ENCODE measurements at regions not wholly inside any gene's neighbourhood (a gene's known extent, or its start where the extent isn't known, plus 50 kb on each side); places are given as distances from the start of the nearest gene placed in this dataset.

- TF ChIP-seq FOXP2 (optimal IDR thresholded peaks at IDR 0.05; ENCODE audit: borderline replicate concordance, extremely low read depth, extremely low read length, insufficient read depth) (no peak), REST (IDR thresholded peaks at IDR 0.05; ENCODE audit: insufficient read depth in 1 of 2, low read depth in 2 of 2, low read length in 2 of 2) (no peak), POLR2AphosphoS5 (IDR thresholded peaks at IDR 0.05; ENCODE audit: low read depth, low read length) (no peak), SIN3A (IDR thresholded peaks at IDR 0.05; ENCODE audit: borderline replicate concordance, insufficient read depth, low read length) (no peak), TAF1 (IDR thresholded peaks at IDR 0.05; ENCODE audit: borderline replicate concordance, insufficient read depth, low read length) (no peak)
Measured at GRCh38 chr6:163748036-163748435, 333.5 kb downstream of the QKI start.

- TF ChIP-seq REST (IDR thresholded peaks at IDR 0.05; ENCODE audit: insufficient read depth in 1 of 2, low read depth in 2 of 2, low read length in 2 of 2) (no peak), POLR2AphosphoS5 (IDR thresholded peaks at IDR 0.05; ENCODE audit: low read depth, low read length) (no peak), SIN3A (IDR thresholded peaks at IDR 0.05; ENCODE audit: borderline replicate concordance, insufficient read depth, low read length) (no peak), TAF1 (IDR thresholded peaks at IDR 0.05; ENCODE audit: borderline replicate concordance, insufficient read depth, low read length) (no peak), FOXP2 (optimal IDR thresholded peaks at IDR 0.05; ENCODE audit: borderline replicate concordance, extremely low read depth, extremely low read length, insufficient read depth) (peak; percentile 75)
Measured at GRCh38 chr6:163745536-163746400, 331.2 kb downstream of the QKI start.

- TF ChIP-seq REST (IDR thresholded peaks at IDR 0.05; ENCODE audit: insufficient read depth in 1 of 2, low read depth in 2 of 2, low read length in 2 of 2) (no peak), FOXP2 (optimal IDR thresholded peaks at IDR 0.05; ENCODE audit: borderline replicate concordance, extremely low read depth, extremely low read length, insufficient read depth) (no peak), POLR2AphosphoS5 (IDR thresholded peaks at IDR 0.05; ENCODE audit: low read depth, low read length) (no peak), TAF1 (IDR thresholded peaks at IDR 0.05; ENCODE audit: borderline replicate concordance, insufficient read depth, low read length) (no peak), SIN3A (IDR thresholded peaks at IDR 0.05; ENCODE audit: borderline replicate concordance, insufficient read depth, low read length) (no peak)
Measured at GRCh38 chr6:163744256-163744925, 329.9 kb downstream of the QKI start.

GRCh38 chr6:163743796-163744195, 329.3 kb downstream of the QKI start:
- no peak for TF ChIP-seq FOXP2 (optimal IDR thresholded peaks at IDR 0.05; ENCODE audit: borderline replicate concordance, extremely low read depth, extremely low read length, insufficient read depth)
- no peak for TF ChIP-seq REST (IDR thresholded peaks at IDR 0.05; ENCODE audit: insufficient read depth in 1 of 2, low read depth in 2 of 2, low read length in 2 of 2)
- no peak for TF ChIP-seq TAF1 (IDR thresholded peaks at IDR 0.05; ENCODE audit: borderline replicate concordance, insufficient read depth, low read length)
- no peak for TF ChIP-seq POLR2AphosphoS5 (IDR thresholded peaks at IDR 0.05; ENCODE audit: low read depth, low read length)
- no peak for TF ChIP-seq SIN3A (IDR thresholded peaks at IDR 0.05; ENCODE audit: borderline replicate concordance, insufficient read depth, low read length)
